HepG2 (cell line): ENCODE measurements at regions not wholly inside any gene's neighbourhood (a gene's known extent, or its start where the extent isn't known, plus 50 kb on each side); places are given as distances from the start of the nearest gene placed in this dataset.

Source experiments
- ATAC-seq: fragments of 200-7000 bp; cut with Tn5 transposase; 3 replicates; pipeline ENCODE4 v1.9.1; 2020; ENCODE audit warnings: mild to moderate bottlenecking, moderate library complexity
- BruUV-seq: library from RNA; stranded (reverse); fragments of 400-500 nt; replicated peaks from 2 replicates; lab custom pipeline; 2021; lab: Mats Ljungman, UMichigan
- CTCF ChIA-PET: fragments of 300-600 bp; formaldehyde crosslinking; extraction: SDS; loops from one replicate; lab custom pipeline; 2021; ENCODE audit warnings: low total read pairs, inconsistent platforms, low intra/inter-chr PET ratio; lab: Yijun Ruan, JAX
- POLR2A ChIA-PET: fragments of 350-600 bp; sonication (Branson Sonifier 250); formaldehyde crosslinking; loops from one replicate; lab custom pipeline; 2020; ENCODE audit warnings: antibody characterized with exemption, inconsistent platforms; lab: Yijun Ruan, JAX
- DNase-seq: peaks from one replicate; pipeline ENCODE4 v3.0.0-alpha.2; 2015; ENCODE audit warnings: low spot score
- FAIRE-seq: peaks from 3 replicates; lab custom pipeline; 2011; peaks lifted over from hg19 to GRCh38; lab: Jason Lieb, UNC
- H2AFZ ChIP-seq: one replicate; pipeline ENCODE4 v1.6.1; 2011; ENCODE audit warnings: low read length, inconsistent platforms
- H3K27ac ChIP-seq: fragments of 300-600 bp; 3 replicates; pipeline ENCODE4 v1.8.0; 2011; ENCODE audit warnings: mixed run types, mild to moderate bottlenecking, mixed read lengths, low read length, inconsistent platforms; ENCODE audit not compliant: insufficient read depth; ENCODE audit errors: extremely low read length
- H3K27me3 ChIP-seq, 2 experiments: fragments of 200-600 bp in 1 of 2; 2 replicates in 1 of 2; 3 replicates in 1 of 2; pipeline versions ENCODE4 v1.6.0 to v1.8.0; 2011; ENCODE audit warnings: low read length in 2 of 2, mild to moderate bottlenecking in 2 of 2, moderate library complexity in 2 of 2, inconsistent platforms in 1 of 2; ENCODE audit not compliant: insufficient read depth in 2 of 2, control insufficient read depth in 1 of 2
- H3K36me3 ChIP-seq, 2 experiments: fragments of 200-600 bp in 1 of 2; replicated peaks in 1 of 2; 2 replicates in 1 of 2; 3 replicates in 1 of 2; pipeline versions ENCODE4 v1.5.1 to v1.8.0; 2011; ENCODE audit warnings: low read length in 2 of 2, inconsistent platforms in 1 of 2; ENCODE audit not compliant: insufficient read depth in 2 of 2, control insufficient read depth in 1 of 2
- H3K4me1 ChIP-seq: 2 replicates; pipeline ENCODE4 v1.5.1; 2012; ENCODE audit warnings: low read length, inconsistent platforms; ENCODE audit not compliant: insufficient read depth
- H3K4me2 ChIP-seq: 2 replicates; pipeline ENCODE4 v1.6.0; 2011; ENCODE audit warnings: low read depth, low read length, inconsistent platforms
- H3K4me3 ChIP-seq, 3 experiments: fragments of 200-600 bp in 1 of 3; sonication (generic), shearing (Covaris generic) in 1 of 3; replicated peaks in 1 of 3; 2 replicates each; pipeline ENCODE4 v1.5.1; 2011 to 2016; ENCODE audit warnings: low read length in 3 of 3, inconsistent platforms in 2 of 3, low read depth in 2 of 3, mild to moderate bottlenecking in 2 of 3, control low read depth in 1 of 3, mixed read lengths in 1 of 3; ENCODE audit not compliant: insufficient read depth in 1 of 3
- H3K79me2 ChIP-seq: one replicate; pipeline ENCODE4 v1.6.1; 2011; ENCODE audit warnings: low read length, inconsistent platforms; ENCODE audit not compliant: insufficient read depth
- H3K9ac ChIP-seq: 2 replicates; pipeline ENCODE4 v1.6.0; 2011; ENCODE audit warnings: mild to moderate bottlenecking, low read depth, low read length, inconsistent platforms; ENCODE audit not compliant: insufficient read depth
- H3K9me3 ChIP-seq: 2 replicates; pipeline ENCODE4 v1.5.1; 2012; ENCODE audit warnings: mild to moderate bottlenecking, low read length
- H4K20me1 ChIP-seq: 2 replicates; pipeline ENCODE4 v1.6.0; 2011; ENCODE audit warnings: inconsistent platforms, mild to moderate bottlenecking, low read length, moderate library complexity; ENCODE audit not compliant: insufficient read depth
- BCL6 ChIP-seq: IDR thresholded peaks from 2 replicates; pipeline ENCODE4 v1.6.1; 2016; ENCODE audit warnings: missing genetic modification reagents, missing compliant biosample characterization
- CHCHD3 ChIP-seq: sonication (generic); formaldehyde crosslinking; IDR thresholded peaks from 2 replicates; pipeline ENCODE4 v1.8.0; 2022; ENCODE audit warnings: mild to moderate bottlenecking, missing genetic modification reagents, moderate library complexity
- DNMT3B ChIP-seq: conservative IDR thresholded peaks from 2 replicates; pipeline ENCODE4 v1.6.1; 2016; ENCODE audit warnings: missing biosample characterization, control low read depth
- EP300 ChIP-seq, 3 experiments: sonication (generic) in 1 of 3; formaldehyde crosslinking in 1 of 3; IDR thresholded peaks; 2 replicates each; pipeline versions ENCODE4 v1.5.1 to v1.6.1; 2011 to 2020; ENCODE audit warnings: low read depth in 2 of 3, low read length in 2 of 3, borderline replicate concordance in 1 of 3, improper control_type of control experiment in 1 of 3, mild to moderate bottlenecking in 1 of 3, missing genetic modification reagents in 1 of 3, moderate library complexity in 1 of 3
- FOSL2 ChIP-seq: sonication (generic); formaldehyde crosslinking; IDR thresholded peaks from 2 replicates; pipeline ENCODE4 v1.4.0; 2020; ENCODE audit warnings: missing genetic modification reagents
- MTF1 ChIP-seq: sonication (generic); formaldehyde crosslinking; IDR thresholded peaks from 2 replicates; pipeline ENCODE4 v1.5.0; 2020; ENCODE audit warnings: missing genetic modification reagents
- MYC ChIP-seq: sonication (generic); formaldehyde crosslinking; IDR thresholded peaks from 2 replicates; pipeline ENCODE4 v1.9.0; 2021; ENCODE audit warnings: missing genetic modification reagents, borderline replicate concordance
- RFX3 ChIP-seq: IDR thresholded peaks from 2 replicates; pipeline ENCODE4 v1.6.1; 2016; ENCODE audit warnings: missing biosample characterization, missing genetic modification reagents
- SYNCRIP ChIP-seq: fragments of 200-400 bp; formaldehyde crosslinking; IDR thresholded peaks from 2 replicates; pipeline ENCODE4 v1.6.1; 2018; ENCODE audit warnings: mild to moderate bottlenecking, low read depth, low read length; ENCODE audit not compliant: insufficient read depth
- ZBTB7A ChIP-seq: sonication (generic); formaldehyde crosslinking; IDR thresholded peaks from 2 replicates; pipeline ENCODE4 v1.8.0; 2022; ENCODE audit warnings: mild to moderate bottlenecking, missing genetic modification reagents
- ZNF256 ChIP-seq: sonication (generic); formaldehyde crosslinking; conservative IDR thresholded peaks from 2 replicates; pipeline ENCODE4 v1.4.0; 2020; ENCODE audit warnings: missing genetic modification reagents
- ZNF33A ChIP-seq: sonication (generic); formaldehyde crosslinking; IDR thresholded peaks from 2 replicates; pipeline ENCODE4 v1.5.1; 2020; ENCODE audit warnings: missing genetic modification reagents, mild to moderate bottlenecking, moderate library complexity, borderline replicate concordance
- ZNF496 ChIP-seq: sonication (generic); formaldehyde crosslinking; IDR thresholded peaks from 2 replicates; pipeline ENCODE4 v1.8.1; 2023; ENCODE audit warnings: mild to moderate bottlenecking, moderate library complexity, missing genetic modification reagents; ENCODE audit not compliant: insufficient replicate concordance
- WGBS: methylation state at CpG from one replicate; pipeline ENCODE4 v1.1.6; 2017; ENCODE audit warnings: low lambda C conversion rate; 5-methylcytosine and 5-hydroxymethylcytosine counted together
- in situ Hi-C: cut with HindIII; loops from 2 replicates; pipeline ENCODE4 v1.10.0; 2017; ENCODE audit warnings: low pct_unique_long_range_greater_than_20kb; ENCODE audit not compliant: extremely low pct_ligation_motif_present
- intact Hi-C: fragments of 100-400 bp; cut with micrococcal nuclease; formaldehyde crosslinking; loops from one replicate; pipeline ENCODE4 v1.10.0; 2022; ENCODE audit not compliant: unreplicated experiment

DNA sequence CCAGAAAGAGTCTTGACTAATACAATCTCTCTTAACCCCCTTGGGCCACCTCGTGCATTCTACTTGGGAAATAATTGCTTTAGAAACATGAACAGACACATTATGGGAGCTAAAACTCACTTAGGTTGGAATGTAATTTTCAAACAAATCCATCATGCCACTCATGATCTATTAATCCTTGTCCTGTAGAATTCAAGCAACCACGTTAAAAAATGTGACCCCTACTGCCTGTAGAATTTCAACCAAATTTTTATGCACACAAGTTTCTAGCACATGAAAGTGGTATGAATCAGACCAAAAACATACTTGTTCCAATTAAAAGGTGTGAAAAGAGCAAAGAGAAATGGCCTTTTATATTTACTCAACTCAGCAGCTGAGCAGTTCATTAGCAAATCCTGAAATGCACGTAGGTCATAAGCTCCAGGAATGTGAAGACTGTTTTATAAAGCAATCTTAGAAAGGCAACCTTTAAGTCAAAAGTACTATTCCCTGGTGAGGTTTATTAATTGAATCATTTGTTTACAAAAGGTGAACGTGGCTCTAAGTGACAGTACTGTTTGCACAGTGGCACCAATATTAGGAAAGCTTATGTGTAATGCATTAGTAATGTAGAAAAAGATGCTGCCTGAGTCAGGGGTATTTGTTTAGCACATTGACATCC is 459.4 kb upstream of the UBE2E3 start:
- Histone ChIP-seq H3K27me3 (no peaks in the 10 kb centered on the region), H3K4me1 (no peaks in the 10 kb centered on the region), H3K4me3 (no peak overlapping the region), H3K36me3 (no peaks in the 10 kb centered on the region), H3K4me2 (no peak overlapping the region), H3K79me2 (no peaks in the 10 kb centered on the region), H3K9ac (no peak overlapping the region), H2AFZ (no peak overlapping the region), H3K27ac (no peak overlapping the region), H3K9me3 (no peaks in the 10 kb centered on the region), H4K20me1 (no peaks in the 10 kb centered on the region)
- intact Hi-C loops = no loop called here
- CTCF ChIA-PET = no interaction called here
- WGBS = 1% methylated on average over 4 of the region's 4 CpGs
- DNase-seq = peak; percentile 27
- BruUV-seq = no TSS peak
- POLR2A ChIA-PET = no interaction called here
- TF ChIP-seq CHCHD3 (no peak), ZNF496 (CRISPR knock-in tag) (no peak), ZNF33A (CRISPR knock-in tag) (no peak), BCL6 (no peak), ZNF256 (no peak), MTF1 (CRISPR knock-in tag) (no peak), SYNCRIP (no peak), MYC (CRISPR knock-in tag) (no peak), RFX3 (CRISPR knock-in tag) (no peak), EP300 (IDR thresholded peaks at IDR 0.05; ENCODE audit: low read depth in 2 of 2, low read length in 2 of 2) (0 out of 4 replicates have a peak, but pooled peaks of 1 of the 2 experiments have one; percentile 20), EP300 (CRISPR knock-in tag; IDR thresholded peaks at IDR 0.05; ENCODE audit: borderline replicate concordance) (no peak), DNMT3B (CRISPR knock-in tag) (0 out of 2 replicates have a peak, but pooled peaks have one; percentile 25), ZBTB7A (CRISPR knock-in tag) (no peak), FOSL2 (peak; percentile 35; the same call in 1 of the 2 replicates)
- in situ Hi-C loops = no loop called here
- no peak; the same call in 2 of the 3 replicates for ATAC-seq
- FAIRE-seq = no peak
